ENCODE measurements at regions not wholly inside any gene's neighbourhood (a gene's known extent, or its start where the extent isn't known, plus 50 kb on each side); places are given as distances from the start of the nearest gene placed in this dataset.

DNA sequence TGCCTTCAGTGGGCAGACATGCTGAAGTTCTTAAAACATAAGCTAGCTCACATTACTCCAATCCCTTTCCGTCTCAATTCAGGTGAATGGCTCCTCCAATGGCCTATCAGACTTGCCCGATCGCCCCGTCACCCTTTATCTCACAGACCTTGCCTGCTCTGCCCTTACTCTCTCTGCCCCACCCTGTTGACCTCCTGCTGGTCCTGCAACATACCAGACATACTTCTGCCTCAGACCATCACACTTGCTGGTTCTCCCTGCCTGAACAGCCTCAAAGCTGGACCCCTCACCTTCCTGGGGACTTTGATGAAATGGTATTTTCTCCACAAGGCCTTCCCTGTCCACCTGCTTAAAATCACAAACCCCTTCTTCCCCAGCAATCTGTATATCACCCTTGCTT is 340.1 kb upstream of the NR3C2 start (continued):
- TF ChIP-seq HOXB13 (CRISPR knock-in tag; IDR thresholded peaks at IDR 0.05; ENCODE audit: low read depth) (no peak), ZC3H11A (IDR thresholded peaks at IDR 0.05) (no peak)

DNA sequence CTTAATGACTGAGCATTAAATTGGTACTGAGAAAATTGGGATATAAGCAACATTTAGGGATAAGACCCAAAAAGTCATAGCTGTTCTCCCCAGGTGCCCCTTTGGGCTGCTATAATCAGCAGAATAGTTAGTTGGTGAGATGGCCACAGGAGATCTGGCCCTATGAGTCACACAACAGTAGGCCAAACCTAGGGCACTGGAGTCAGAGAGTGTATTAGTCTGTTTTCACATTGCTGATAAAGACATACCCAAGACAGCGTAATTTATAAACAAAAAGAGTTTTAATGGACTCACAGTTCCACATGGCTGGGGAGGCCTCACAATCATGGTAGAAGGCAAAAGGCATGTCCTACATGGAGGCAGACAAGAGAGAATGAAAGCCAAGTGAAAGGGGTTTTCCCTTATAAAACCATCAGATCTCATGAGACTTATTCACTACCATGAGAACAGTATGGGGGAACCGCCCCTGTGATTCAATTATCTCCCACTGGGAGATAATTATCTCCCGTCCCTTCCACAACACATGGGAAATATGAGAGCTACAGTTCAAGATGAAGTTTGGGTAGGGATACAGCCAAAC is 338.3 kb upstream of the NR3C2 start:
- POLR2A ChIA-PET, result no interaction called here
- Histone ChIP-seq H3K9me3 (no peaks in the 10 kb centered on the region), H3K4me1 (no peaks in the 10 kb centered on the region), H3K27ac (no peak overlapping the region), H3K4me2 (no peak overlapping the region), H3K4me3 (no peak overlapping the region)
- WGBS (ENCODE audit: missing lambda C conversion rate), result 35% methylated on average over 3 of the region's 3 CpGs
- FAIRE-seq (no peak), DNase-seq (ENCODE audit: low read depth in 1 of 2, low spot score in 1 of 2) (no peak), ATAC-seq (no peak)
- CTCF ChIA-PET, result no interaction called here
- TF ChIP-seq RAD21 (conservative IDR thresholded peaks at IDR 0.05 in 1 of 2, IDR thresholded peaks at IDR 0.05 in 1 of 2) (no peak), HOXB5 (CRISPR knock-in tag; IDR thresholded peaks at IDR 0.05) (no peak), CHD2 (IDR thresholded peaks at IDR 0.05; ENCODE audit: low read length, partially characterized antibody) (no peak), ZFP36 (IDR thresholded peaks at IDR 0.05; ENCODE audit: borderline replicate concordance, partially characterized antibody) (no peak), ZC3H11A (IDR thresholded peaks at IDR 0.05) (no peak), PHF8 (IDR thresholded peaks at IDR 0.05; ENCODE audit: borderline replicate concordance, low read depth) (no peak)

DNA sequence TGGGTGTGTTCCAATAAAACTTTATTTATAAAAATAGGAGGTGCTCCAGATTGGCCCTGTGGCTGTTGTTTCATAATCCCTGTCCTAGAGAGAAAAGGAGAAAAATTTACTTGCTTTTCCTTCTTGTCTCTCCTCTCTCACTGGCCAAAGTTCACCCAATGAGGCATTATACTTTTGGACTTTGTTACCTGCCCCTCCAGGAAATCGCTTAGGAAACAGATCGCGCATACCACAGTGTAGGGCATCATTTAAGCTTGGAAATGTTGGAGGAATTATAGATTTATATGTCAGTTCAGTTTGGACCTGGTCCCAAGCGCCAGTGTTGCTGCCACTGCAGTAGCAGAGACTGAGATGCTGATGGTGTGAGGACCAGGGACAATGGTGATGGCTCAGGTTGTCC is 337.6 kb upstream of the NR3C2 start:
- no peaks in the 10 kb centered on the region for H3K9me3 ChIP-seq
- no peak overlapping the region for H3K4me3 ChIP-seq
- FAIRE-seq (no peak), ATAC-seq (no peak), DNase-seq (ENCODE audit: low read depth in 1 of 2, low spot score in 1 of 2) (no peak)
- WGBS (ENCODE audit: missing lambda C conversion rate), result 49% methylated on average over 4 of the region's 4 CpGs
- ChIA-PET POLR2A (no interaction called here), CTCF (no interaction called here)
- H3K27ac ChIP-seq, result no peak overlapping the region
- TF ChIP-seq NR3C1 (IDR thresholded peaks at IDR 0.05), result no peak
- H3K4me2 ChIP-seq, result no peak overlapping the region
- no peaks in the 10 kb centered on the region for H3K4me1 ChIP-seq

DNA sequence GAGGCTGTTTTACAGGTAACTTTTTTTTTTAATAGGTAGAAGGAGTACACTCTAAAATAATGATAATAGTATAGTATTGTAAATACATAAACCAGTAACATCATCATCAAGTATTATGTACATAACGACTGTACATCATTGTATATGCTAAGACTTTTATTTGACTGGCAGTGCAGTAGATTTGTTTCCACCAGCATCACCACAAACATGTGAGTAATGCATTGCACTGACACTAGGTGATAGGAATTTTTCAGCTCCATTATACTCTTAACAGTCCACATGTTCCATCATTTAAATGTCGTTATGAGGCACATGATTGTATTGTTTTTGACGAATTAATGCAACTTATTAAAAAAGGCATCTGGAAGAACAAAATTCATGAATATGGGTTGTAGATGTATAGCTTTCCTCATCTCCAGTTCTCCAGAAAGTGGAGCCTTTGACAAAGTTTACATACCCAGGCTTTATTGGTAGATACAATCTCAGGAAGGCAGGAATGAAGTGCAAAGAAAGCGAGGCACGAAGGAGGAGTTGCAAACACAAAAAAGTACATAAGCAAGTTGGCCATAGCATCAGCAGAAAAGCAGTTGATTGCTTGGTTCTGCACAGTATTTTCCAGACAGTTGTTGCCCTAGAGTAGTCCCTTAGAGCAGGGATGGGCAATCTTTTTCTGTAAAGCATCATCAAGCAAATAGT is 336.9 kb upstream of the NR3C2 start:
- ATAC-seq (no peak), FAIRE-seq (no peak), DNase-seq (ENCODE audit: low read depth in 1 of 2, low spot score in 1 of 2) (no peak)
- no peak overlapping the region for H3K4me2 ChIP-seq
- no peaks in the 10 kb centered on the region for H3K4me1 ChIP-seq
- WGBS (ENCODE audit: missing lambda C conversion rate), result 20% methylated on average over 5 of the region's 5 CpGs
- no peaks in the 10 kb centered on the region for H3K9me3 ChIP-seq
- no peak overlapping the region for H3K27ac ChIP-seq
- H3K4me3 ChIP-seq, result no peak overlapping the region
- ChIA-PET CTCF (no interaction called here), POLR2A (no interaction called here)
- TF ChIP-seq MAZ (IDR thresholded peaks at IDR 0.05; ENCODE audit: borderline replicate concordance, low read depth, low read length) (no peak), CHD4 (IDR thresholded peaks at IDR 0.05; ENCODE audit: borderline replicate concordance) (no peak), FOSB (CRISPR knock-in tag; IDR thresholded peaks at IDR 0.05) (no peak), NFE2L2 (conservative IDR thresholded peaks at IDR 0.05; ENCODE audit: low read length) (no peak), EP300 (IDR thresholded peaks at IDR 0.05) (no peak), GATA3 (IDR thresholded peaks at IDR 0.05; ENCODE audit: borderline replicate concordance) (no peak), RFX5 (IDR thresholded peaks at IDR 0.05) (no peak), SREBF2 (IDR thresholded peaks at IDR 0.05) (no peak), POLR2A (IDR thresholded peaks at IDR 0.05; ENCODE audit: low read length) (no peak), EHMT2 (IDR thresholded peaks at IDR 0.05; ENCODE audit: low read depth) (no peak), KDM5A (IDR thresholded peaks at IDR 0.05) (no peak), POLR2AphosphoS2 (conservative IDR thresholded peaks at IDR 0.05; ENCODE audit: low read length) (no peak)
- TF ChIP-seq, protein P1, sequence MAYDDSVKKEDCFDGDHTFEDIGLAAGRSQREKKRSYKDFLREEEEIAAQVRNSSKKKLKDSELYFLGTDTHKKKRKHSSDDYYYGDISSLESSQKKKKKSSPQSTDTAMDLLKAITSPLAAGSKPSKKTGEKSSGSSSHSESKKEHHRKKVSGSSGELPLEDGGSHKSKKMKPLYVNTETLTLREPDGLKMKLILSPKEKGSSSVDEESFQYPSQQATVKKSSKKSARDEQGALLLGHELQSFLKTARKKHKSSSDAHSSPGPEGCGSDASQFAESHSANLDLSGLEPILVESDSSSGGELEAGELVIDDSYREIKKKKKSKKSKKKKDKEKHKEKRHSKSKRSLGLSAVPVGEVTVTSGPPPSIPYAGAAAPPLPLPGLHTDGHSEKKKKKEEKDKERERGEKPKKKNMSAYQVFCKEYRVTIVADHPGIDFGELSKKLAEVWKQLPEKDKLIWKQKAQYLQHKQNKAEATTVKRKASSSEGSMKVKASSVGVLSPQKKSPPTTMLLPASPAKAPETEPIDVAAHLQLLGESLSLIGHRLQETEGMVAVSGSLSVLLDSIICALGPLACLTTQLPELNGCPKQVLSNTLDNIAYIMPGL (CRISPR knock-in tag; IDR thresholded peaks at IDR 0.05; ENCODE audit: borderline replicate concordance), result no peak
- TF ChIP-seq, protein P2, sequence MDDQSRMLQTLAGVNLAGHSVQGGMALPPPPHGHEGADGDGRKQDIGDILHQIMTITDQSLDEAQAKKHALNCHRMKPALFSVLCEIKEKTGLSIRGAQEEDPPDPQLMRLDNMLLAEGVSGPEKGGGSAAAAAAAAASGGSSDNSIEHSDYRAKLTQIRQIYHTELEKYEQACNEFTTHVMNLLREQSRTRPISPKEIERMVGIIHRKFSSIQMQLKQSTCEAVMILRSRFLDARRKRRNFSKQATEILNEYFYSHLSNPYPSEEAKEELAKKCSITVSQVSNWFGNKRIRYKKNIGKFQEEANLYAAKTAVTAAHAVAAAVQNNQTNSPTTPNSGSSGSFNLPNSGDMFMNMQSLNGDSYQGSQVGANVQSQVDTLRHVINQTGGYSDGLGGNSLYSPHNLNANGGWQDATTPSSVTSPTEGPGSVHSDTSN (IDR thresholded peaks at IDR 0.05), result no peak
- TF ChIP-seq, protein P3, sequence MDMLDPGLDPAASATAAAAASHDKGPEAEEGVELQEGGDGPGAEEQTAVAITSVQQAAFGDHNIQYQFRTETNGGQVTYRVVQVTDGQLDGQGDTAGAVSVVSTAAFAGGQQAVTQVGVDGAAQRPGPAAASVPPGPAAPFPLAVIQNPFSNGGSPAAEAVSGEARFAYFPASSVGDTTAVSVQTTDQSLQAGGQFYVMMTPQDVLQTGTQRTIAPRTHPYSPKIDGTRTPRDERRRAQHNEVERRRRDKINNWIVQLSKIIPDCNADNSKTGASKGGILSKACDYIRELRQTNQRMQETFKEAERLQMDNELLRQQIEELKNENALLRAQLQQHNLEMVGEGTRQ (IDR thresholded peaks at IDR 0.05), result no peak
